CD4-positive, alpha-beta T cell treated with Interferon gamma for 1 hour (primary cell): ENCODE measurements at regions not wholly inside any gene's neighbourhood (a gene's known extent, or its start where the extent isn't known, plus 50 kb on each side); places are given as distances from the start of the nearest gene placed in this dataset.
"Not testable (repeated sequence)": the region's sequence is repeated elsewhere in the genome, so short reads cannot be mapped to it uniquely, and the experiment has no call there.

Experiments
- DNase-seq: peaks from one replicate; pipeline ENCODE4 v3.0.0-alpha.2; 2020

- DNase-seq: no peak
Observed at GRCh38 chr7:69088185-69088584, 510.1 kb upstream of the AUTS2 start.

- no peak for DNase-seq
Observed at GRCh38 chr7:69090936-69091335, 507.3 kb upstream of the AUTS2 start.

- no peak for DNase-seq
Observed at GRCh38 chr7:69091521-69091920, 506.8 kb upstream of the AUTS2 start.

GRCh38 chr7:69095127-69095526 lies 503.1 kb upstream of the AUTS2 start:
- no peak for DNase-seq

GRCh38 chr7:69095649-69096048 lies 502.6 kb upstream of the AUTS2 start:
- DNase-seq: no peak

GRCh38 chr7:69104023-69104422 lies 494.3 kb upstream of the AUTS2 start:
- no peak for DNase-seq

- DNase-seq: no peak
Observed at GRCh38 chr7:69105092-69105491, 493.2 kb upstream of the AUTS2 start.

GRCh38 chr7:69105981-69106380 lies 492.3 kb upstream of the AUTS2 start:
- no peak for DNase-seq

GRCh38 chr7:69106449-69106848 lies 491.8 kb upstream of the AUTS2 start:
- not testable (repeated sequence) for DNase-seq

- DNase-seq: not testable (repeated sequence)
Observed at GRCh38 chr7:69106946-69107345, 491.3 kb upstream of the AUTS2 start.

- DNase-seq: no peak
Observed at GRCh38 chr7:69108097-69108496, 490.2 kb upstream of the AUTS2 start.

GRCh38 chr7:69109246-69109645 lies 489.0 kb upstream of the AUTS2 start:
- DNase-seq: no peak

GRCh38 chr7:69109879-69110278 lies 488.4 kb upstream of the AUTS2 start:
- DNase-seq: no peak

GRCh38 chr7:69110450-69111050 lies 487.7 kb upstream of the AUTS2 start:
- no peak for DNase-seq

GRCh38 chr7:69114374-69114773 lies 483.9 kb upstream of the AUTS2 start:
- no peak for DNase-seq

- no peak for DNase-seq
Observed at GRCh38 chr7:69115788-69116187, 482.5 kb upstream of the AUTS2 start.

GRCh38 chr7:69116196-69116595 lies 482.1 kb upstream of the AUTS2 start:
- DNase-seq: not testable (repeated sequence)

- no peak for DNase-seq
Observed at GRCh38 chr7:69122953-69123352, 475.3 kb upstream of the AUTS2 start.

- DNase-seq: no peak
Observed at GRCh38 chr7:69126896-69127479, 471.3 kb upstream of the AUTS2 start.

- no peak for DNase-seq
Observed at GRCh38 chr7:69129524-69129923, 468.8 kb upstream of the AUTS2 start.

GRCh38 chr7:69129951-69130350 lies 468.3 kb upstream of the AUTS2 start:
- no peak for DNase-seq

GRCh38 chr7:69130396-69130795 lies 467.9 kb upstream of the AUTS2 start:
- no peak for DNase-seq

- DNase-seq: no peak
Observed at GRCh38 chr7:69134316-69134715, 464.0 kb upstream of the AUTS2 start.

- DNase-seq: no peak
Observed at GRCh38 chr7:69147631-69148030, 450.6 kb upstream of the AUTS2 start.
